Fibroblast of lung (primary cell): ENCODE measurements at regions not wholly inside any gene's neighbourhood (a gene's known extent, or its start where the extent isn't known, plus 50 kb on each side); places are given as distances from the start of the nearest gene placed in this dataset.
A peak's percentile ranks its signal among the peaks of the same experiment; 100 is the strongest.

Experiments
- DNase-seq, 2 donors: peaks; one replicate each; pipeline versions ENCODE4 v3.0.0 to v3.0.0-alpha.2; 2010; ENCODE audit warnings: low read depth in 2 of 2
- H2AFZ ChIP-seq: 2 replicates; pipeline ENCODE4 v1.5.1; 2012; ENCODE audit warnings: low read length, control low read depth, inconsistent platforms
- H3K27ac ChIP-seq: 2 replicates; pipeline ENCODE4 v1.5.1; 2011; ENCODE audit warnings: low read length, control low read depth; ENCODE audit not compliant: insufficient read depth
- H3K27me3 ChIP-seq: 2 replicates; pipeline ENCODE4 v1.5.1; 2011; ENCODE audit warnings: mild to moderate bottlenecking, low read length; ENCODE audit not compliant: control insufficient read depth, insufficient read depth
- H3K36me3 ChIP-seq: 2 replicates; pipeline ENCODE4 v1.5.1; 2011; ENCODE audit warnings: low read length; ENCODE audit not compliant: control insufficient read depth, insufficient read depth
- H3K4me1 ChIP-seq: 2 replicates; pipeline ENCODE4 v1.5.1; 2011; ENCODE audit warnings: low read length; ENCODE audit not compliant: control insufficient read depth, insufficient read depth; ENCODE audit errors: extremely low read depth
- H3K4me2 ChIP-seq: 2 replicates; pipeline ENCODE4 v1.5.1; 2011; ENCODE audit warnings: low read length, control low read depth; ENCODE audit not compliant: insufficient read depth; ENCODE audit errors: extremely low read depth
- H3K4me3 ChIP-seq, 4 experiments: fragments of 200-600 bp in 1 of 4; sonication (generic) in 1 of 4; replicated peaks in 1 of 4; 2 replicates each; pipeline ENCODE4 v1.5.1; 2011 to 2016; ENCODE audit warnings: low read length in 4 of 4, low read depth in 3 of 4, mild to moderate bottlenecking in 3 of 4, control low read depth in 2 of 4, inconsistent platforms in 1 of 4, mixed read lengths in 1 of 4; ENCODE audit not compliant: insufficient read depth in 1 of 4; ENCODE audit errors: control extremely low read depth in 1 of 4
- H3K79me2 ChIP-seq: 2 replicates; pipeline ENCODE4 v1.5.1; 2012; ENCODE audit warnings: mild to moderate bottlenecking, low read length, inconsistent platforms; ENCODE audit not compliant: control insufficient read depth, insufficient read depth
- H3K9ac ChIP-seq: 2 replicates; pipeline ENCODE4 v1.5.1; 2011; ENCODE audit warnings: mild to moderate bottlenecking, low read length, control low read depth; ENCODE audit not compliant: insufficient read depth
- H3K9me3 ChIP-seq: 2 replicates; pipeline ENCODE4 v1.5.1; 2012; ENCODE audit warnings: low read depth, low read length; ENCODE audit not compliant: control insufficient read depth, insufficient read depth
- H4K20me1 ChIP-seq: 2 replicates; pipeline ENCODE4 v1.5.1; 2011; ENCODE audit warnings: low read length; ENCODE audit not compliant: control insufficient read depth, insufficient read depth; ENCODE audit errors: extremely low read depth
- EZH2 ChIP-seq: IDR thresholded peaks from 2 replicates; pipeline ENCODE4 v1.5.1; 2012; ENCODE audit warnings: low read length, control low read depth, mild to moderate bottlenecking; ENCODE audit errors: missing control alignments
- TF ChIP-seq, protein P1 (sequence below), 2 donors: IDR thresholded peaks in 1 of 2; conservative IDR thresholded peaks in 1 of 2; 1 replicate in 1 of 2; 2 replicates in 1 of 2; pipeline ENCODE4 v1.5.1; 2011 to 2012; ENCODE audit warnings: low read length in 2 of 2, control low read depth in 1 of 2, inconsistent platforms in 1 of 2, low read depth in 1 of 2, mild to moderate bottlenecking in 1 of 2

DNA sequence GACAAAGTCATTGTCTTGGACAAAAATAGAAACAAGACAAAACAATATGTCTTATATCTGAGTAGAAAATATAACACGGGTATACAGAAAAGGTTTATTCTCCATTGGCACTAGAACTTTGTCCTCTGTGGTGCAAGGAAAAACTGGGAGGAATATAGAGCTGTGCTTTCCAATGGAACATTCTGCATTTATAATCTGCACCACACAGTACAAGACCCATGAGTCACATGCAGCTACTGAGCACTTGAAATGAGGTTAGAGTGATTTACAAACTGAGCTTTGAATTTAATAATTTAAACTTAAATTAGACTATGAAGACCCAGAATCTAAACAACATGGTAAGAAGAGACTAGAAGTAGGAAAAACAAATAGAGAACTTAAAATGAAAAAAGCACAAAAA lies 86.1 kb downstream of the RAP2A start:
- no peaks in the 10 kb centered on the region for H3K36me3 ChIP-seq
- H3K4me3 ChIP-seq: no peak overlapping the region
- no peaks in the 10 kb centered on the region for H3K27me3 ChIP-seq
- no peaks in the 10 kb centered on the region for H3K79me2 ChIP-seq
- no peaks in the 10 kb centered on the region for H3K4me1 ChIP-seq
- no peak overlapping the region for H3K4me2 ChIP-seq
- H3K27ac ChIP-seq: no peak overlapping the region
- DNase-seq: peak in 1 of 2 donors; percentile 19
- no peak overlapping the region for H2AFZ ChIP-seq
- no peak overlapping the region for H3K9ac ChIP-seq
- no peak for TF ChIP-seq EZH2
- TF ChIP-seq, protein P1, sequence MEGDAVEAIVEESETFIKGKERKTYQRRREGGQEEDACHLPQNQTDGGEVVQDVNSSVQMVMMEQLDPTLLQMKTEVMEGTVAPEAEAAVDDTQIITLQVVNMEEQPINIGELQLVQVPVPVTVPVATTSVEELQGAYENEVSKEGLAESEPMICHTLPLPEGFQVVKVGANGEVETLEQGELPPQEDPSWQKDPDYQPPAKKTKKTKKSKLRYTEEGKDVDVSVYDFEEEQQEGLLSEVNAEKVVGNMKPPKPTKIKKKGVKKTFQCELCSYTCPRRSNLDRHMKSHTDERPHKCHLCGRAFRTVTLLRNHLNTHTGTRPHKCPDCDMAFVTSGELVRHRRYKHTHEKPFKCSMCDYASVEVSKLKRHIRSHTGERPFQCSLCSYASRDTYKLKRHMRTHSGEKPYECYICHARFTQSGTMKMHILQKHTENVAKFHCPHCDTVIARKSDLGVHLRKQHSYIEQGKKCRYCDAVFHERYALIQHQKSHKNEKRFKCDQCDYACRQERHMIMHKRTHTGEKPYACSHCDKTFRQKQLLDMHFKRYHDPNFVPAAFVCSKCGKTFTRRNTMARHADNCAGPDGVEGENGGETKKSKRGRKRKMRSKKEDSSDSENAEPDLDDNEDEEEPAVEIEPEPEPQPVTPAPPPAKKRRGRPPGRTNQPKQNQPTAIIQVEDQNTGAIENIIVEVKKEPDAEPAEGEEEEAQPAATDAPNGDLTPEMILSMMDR (conservative IDR thresholded peaks at IDR 0.05 in 1 of 2, IDR thresholded peaks at IDR 0.05 in 1 of 2; ENCODE audit: low read depth in 1 of 2, low read length in 2 of 2): no peak
- H3K9me3 ChIP-seq: no peaks in the 10 kb centered on the region
- no peaks in the 10 kb centered on the region for H4K20me1 ChIP-seq

DNA sequence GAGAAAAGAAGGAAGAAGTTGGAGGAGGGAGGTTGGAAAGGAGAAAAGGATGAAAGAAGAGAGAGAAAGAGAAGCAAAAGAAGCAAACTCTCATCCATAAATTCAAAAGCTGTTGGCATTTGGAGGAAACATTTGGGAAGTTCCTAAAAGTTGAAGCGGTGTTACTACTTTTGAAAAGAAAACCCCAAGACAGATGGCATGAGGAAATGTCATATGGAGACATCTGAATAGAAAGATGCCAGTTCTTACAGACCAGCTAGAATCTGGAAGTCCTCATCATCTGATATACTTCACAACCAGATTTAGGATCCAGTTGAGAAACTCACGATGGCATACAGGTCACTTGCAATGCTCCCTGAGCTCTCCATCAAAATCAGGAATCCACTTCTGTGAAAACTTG lies 86.9 kb downstream of the RAP2A start:
- Histone ChIP-seq H3K4me2 (no peak overlapping the region), H3K27ac (no peak overlapping the region), H3K4me3 (no peak overlapping the region), H4K20me1 (no peaks in the 10 kb centered on the region), H3K79me2 (no peaks in the 10 kb centered on the region), H3K27me3 (no peaks in the 10 kb centered on the region), H3K4me1 (no peaks in the 10 kb centered on the region), H3K36me3 (no peaks in the 10 kb centered on the region), H3K9me3 (no peaks in the 10 kb centered on the region), H3K9ac (no peak overlapping the region), H2AFZ (no peak overlapping the region)
- TF ChIP-seq, protein P1 (conservative IDR thresholded peaks at IDR 0.05 in 1 of 2, IDR thresholded peaks at IDR 0.05 in 1 of 2; ENCODE audit: low read depth in 1 of 2, low read length in 2 of 2): no peak
- no peak for TF ChIP-seq EZH2
- DNase-seq: no peak

GRCh38 chr13:97521726-97522125 lies 87.8 kb downstream of the RAP2A start:
- Histone ChIP-seq H3K4me3 (no peak overlapping the region), H2AFZ (no peak overlapping the region), H3K4me2 (no peak overlapping the region), H4K20me1 (no peaks in the 10 kb centered on the region), H3K4me1 (no peaks in the 10 kb centered on the region), H3K27me3 (no peaks in the 10 kb centered on the region), H3K79me2 (no peaks in the 10 kb centered on the region), H3K27ac (no peak overlapping the region), H3K9me3 (no peaks in the 10 kb centered on the region), H3K36me3 (no peaks in the 10 kb centered on the region), H3K9ac (no peak overlapping the region)
- no peak for DNase-seq
- TF ChIP-seq, protein P1 (conservative IDR thresholded peaks at IDR 0.05 in 1 of 2, IDR thresholded peaks at IDR 0.05 in 1 of 2; ENCODE audit: low read depth in 1 of 2, low read length in 2 of 2): no peak
- TF ChIP-seq EZH2: no peak
